ENCODE measurements at regions not wholly inside any gene's neighbourhood (a gene's known extent, or its start where the extent isn't known, plus 50 kb on each side); places are given as distances from the start of the nearest gene placed in this dataset.

GRCh38 chr7:118878336-118878735, 653.8 kb downstream of the ANKRD7 start:
- Histone ChIP-seq H3K9ac (ENCODE audit: low read length) (no peak overlapping the region), H3K4me2 (ENCODE audit: low read length) (no peak overlapping the region), H3K36me3 (ENCODE audit: insufficient read depth, low read length) (no peaks in the 10 kb centered on the region), H3K27ac (ENCODE audit: low read depth, low read length) (no peak overlapping the region), H4K20me1 (ENCODE audit: insufficient read depth, low read length) (no peaks in the 10 kb centered on the region), H3K9me3 (ENCODE audit: insufficient read depth, low read depth, low read length) (no peaks in the 10 kb centered on the region), H3K79me2 (ENCODE audit: insufficient read depth, low read length) (no peaks in the 10 kb centered on the region), H3K4me3 (ENCODE audit: insufficient read depth, low read depth, low read length) (no peak overlapping the region), H2AFZ (ENCODE audit: low read depth, low read length) (no peak overlapping the region), H3K27me3 (ENCODE audit: insufficient read depth, low read length) (no peaks in the 10 kb centered on the region), H3K4me1 (ENCODE audit: insufficient read depth, low read length) (no peaks in the 10 kb centered on the region)
- no peak for TF ChIP-seq EZH2 (IDR thresholded peaks at IDR 0.05; ENCODE audit: insufficient read depth, low read length)
- TF ChIP-seq, protein P1, sequence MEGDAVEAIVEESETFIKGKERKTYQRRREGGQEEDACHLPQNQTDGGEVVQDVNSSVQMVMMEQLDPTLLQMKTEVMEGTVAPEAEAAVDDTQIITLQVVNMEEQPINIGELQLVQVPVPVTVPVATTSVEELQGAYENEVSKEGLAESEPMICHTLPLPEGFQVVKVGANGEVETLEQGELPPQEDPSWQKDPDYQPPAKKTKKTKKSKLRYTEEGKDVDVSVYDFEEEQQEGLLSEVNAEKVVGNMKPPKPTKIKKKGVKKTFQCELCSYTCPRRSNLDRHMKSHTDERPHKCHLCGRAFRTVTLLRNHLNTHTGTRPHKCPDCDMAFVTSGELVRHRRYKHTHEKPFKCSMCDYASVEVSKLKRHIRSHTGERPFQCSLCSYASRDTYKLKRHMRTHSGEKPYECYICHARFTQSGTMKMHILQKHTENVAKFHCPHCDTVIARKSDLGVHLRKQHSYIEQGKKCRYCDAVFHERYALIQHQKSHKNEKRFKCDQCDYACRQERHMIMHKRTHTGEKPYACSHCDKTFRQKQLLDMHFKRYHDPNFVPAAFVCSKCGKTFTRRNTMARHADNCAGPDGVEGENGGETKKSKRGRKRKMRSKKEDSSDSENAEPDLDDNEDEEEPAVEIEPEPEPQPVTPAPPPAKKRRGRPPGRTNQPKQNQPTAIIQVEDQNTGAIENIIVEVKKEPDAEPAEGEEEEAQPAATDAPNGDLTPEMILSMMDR (IDR thresholded peaks at IDR 0.05; ENCODE audit: insufficient read depth, low read depth, low read length), result no peak
- no peaks in the 10 kb centered on the region for H3K27me3 Mint-ChIP-seq (ENCODE audit: low read depth, unreplicated experiment)
- no peak overlapping the region for H3K4me3 Mint-ChIP-seq (ENCODE audit: unreplicated experiment)
- no peaks in the 10 kb centered on the region for H3K9me3 Mint-ChIP-seq (ENCODE audit: unreplicated experiment)
- DNase-seq (ENCODE audit: low read depth), result no peak
- FAIRE-seq, result no peak
- no peak overlapping the region for H3K27ac Mint-ChIP-seq (ENCODE audit: unreplicated experiment)
- no peaks in the 10 kb centered on the region for H3K4me1 Mint-ChIP-seq (ENCODE audit: low read depth, unreplicated experiment)
- H3K36me3 Mint-ChIP-seq (ENCODE audit: low read depth, unreplicated experiment), result no peaks in the 10 kb centered on the region

GRCh38 chr7:118898284-118898683, 673.8 kb downstream of the ANKRD7 start:
- H3K27me3 ChIP-seq (ENCODE audit: insufficient read depth, low read length), result no peaks in the 10 kb centered on the region
- H3K79me2 ChIP-seq (ENCODE audit: insufficient read depth, low read length), result no peaks in the 10 kb centered on the region
- H3K27ac Mint-ChIP-seq (ENCODE audit: unreplicated experiment), result no peak overlapping the region
- TF ChIP-seq, protein P1 (IDR thresholded peaks at IDR 0.05; ENCODE audit: insufficient read depth, low read depth, low read length), result no peak
- no peak for TF ChIP-seq EZH2 (IDR thresholded peaks at IDR 0.05; ENCODE audit: insufficient read depth, low read length)
- no peak overlapping the region for H3K4me2 ChIP-seq (ENCODE audit: low read length)
- FAIRE-seq, result no peak
- H3K27me3 Mint-ChIP-seq (ENCODE audit: low read depth, unreplicated experiment), result no peaks in the 10 kb centered on the region
- no peak for DNase-seq (ENCODE audit: low read depth)
- H3K4me1 ChIP-seq (ENCODE audit: insufficient read depth, low read length), result no peaks in the 10 kb centered on the region
- no peaks in the 10 kb centered on the region for H4K20me1 ChIP-seq (ENCODE audit: insufficient read depth, low read length)
- no peaks in the 10 kb centered on the region for H3K9me3 ChIP-seq (ENCODE audit: insufficient read depth, low read depth, low read length)
- no peak overlapping the region for H3K9ac ChIP-seq (ENCODE audit: low read length)
- no peak overlapping the region for H3K27ac ChIP-seq (ENCODE audit: low read depth, low read length)
- no peak overlapping the region for H3K4me3 Mint-ChIP-seq (ENCODE audit: unreplicated experiment)
- H3K36me3 ChIP-seq (ENCODE audit: insufficient read depth, low read length), result no peaks in the 10 kb centered on the region
- H3K4me1 Mint-ChIP-seq (ENCODE audit: low read depth, unreplicated experiment), result no peaks in the 10 kb centered on the region
- no peaks in the 10 kb centered on the region for H3K9me3 Mint-ChIP-seq (ENCODE audit: unreplicated experiment)
- no peaks in the 10 kb centered on the region for H3K36me3 Mint-ChIP-seq (ENCODE audit: low read depth, unreplicated experiment)
- H2AFZ ChIP-seq (ENCODE audit: low read depth, low read length), result no peak overlapping the region
- H3K4me3 ChIP-seq (ENCODE audit: insufficient read depth, low read depth, low read length), result no peak overlapping the region

DNA sequence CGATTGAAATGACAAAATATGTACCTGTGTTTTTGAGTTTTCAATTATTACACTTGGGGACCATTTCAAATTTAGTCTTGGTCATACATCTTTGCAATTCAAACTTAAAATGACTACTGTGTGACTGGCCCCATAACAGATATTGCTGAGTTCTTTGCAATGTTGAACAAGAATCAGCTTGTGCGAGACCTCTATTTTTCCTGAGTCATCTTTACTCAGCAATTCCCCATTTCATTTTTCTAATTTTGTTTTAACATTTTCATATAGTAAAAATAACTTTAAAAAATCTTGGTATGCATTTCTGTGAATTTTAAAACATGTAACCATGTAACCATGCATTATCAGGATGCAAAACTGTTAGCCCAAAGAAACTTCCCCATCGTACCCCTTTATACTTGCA, 678.1 kb downstream of the ANKRD7 start:
- no peaks in the 10 kb centered on the region for H3K9me3 ChIP-seq (ENCODE audit: insufficient read depth, low read depth, low read length)
- H3K4me3 Mint-ChIP-seq (ENCODE audit: unreplicated experiment), result no peak overlapping the region
- no peaks in the 10 kb centered on the region for H3K36me3 Mint-ChIP-seq (ENCODE audit: low read depth, unreplicated experiment)
- TF ChIP-seq, protein P1 (IDR thresholded peaks at IDR 0.05; ENCODE audit: insufficient read depth, low read depth, low read length), result no peak
- no peak for TF ChIP-seq EZH2 (IDR thresholded peaks at IDR 0.05; ENCODE audit: insufficient read depth, low read length)
- H3K27ac ChIP-seq (ENCODE audit: low read depth, low read length), result no peak overlapping the region
- H3K27ac Mint-ChIP-seq (ENCODE audit: unreplicated experiment), result no peak overlapping the region
- H3K9ac ChIP-seq (ENCODE audit: low read length), result no peak overlapping the region
- H3K4me1 Mint-ChIP-seq (ENCODE audit: low read depth, unreplicated experiment), result no peaks in the 10 kb centered on the region
- H3K4me1 ChIP-seq (ENCODE audit: insufficient read depth, low read length), result no peaks in the 10 kb centered on the region
- no peaks in the 10 kb centered on the region for H3K36me3 ChIP-seq (ENCODE audit: insufficient read depth, low read length)
- DNase-seq (ENCODE audit: low read depth) (no peak), FAIRE-seq (no peak)
- H3K4me2 ChIP-seq (ENCODE audit: low read length), result no peak overlapping the region
- H2AFZ ChIP-seq (ENCODE audit: low read depth, low read length), result no peak overlapping the region
- H3K4me3 ChIP-seq (ENCODE audit: insufficient read depth, low read depth, low read length), result no peak overlapping the region
- no peaks in the 10 kb centered on the region for H4K20me1 ChIP-seq (ENCODE audit: insufficient read depth, low read length)
- H3K27me3 Mint-ChIP-seq (ENCODE audit: low read depth, unreplicated experiment), result no peaks in the 10 kb centered on the region
- no peaks in the 10 kb centered on the region for H3K79me2 ChIP-seq (ENCODE audit: insufficient read depth, low read length)
- no peaks in the 10 kb centered on the region for H3K9me3 Mint-ChIP-seq (ENCODE audit: unreplicated experiment)
- H3K27me3 ChIP-seq (ENCODE audit: insufficient read depth, low read length), result no peaks in the 10 kb centered on the region

Data from astrocyte (in vitro differentiated cells and primary cell).